ENCODE measurements at regions not wholly inside any gene's neighbourhood (a gene's known extent, or its start where the extent isn't known, plus 50 kb on each side); places are given as distances from the start of the nearest gene placed in this dataset.

GRCh38 chr3:103499967-103500366, 1065.2 kb downstream of the ZPLD1 start:
- Histone ChIP-seq H4K20me1 (ENCODE audit: control insufficient read depth, extremely low read depth, insufficient read depth, low read length) (no peaks in the 10 kb centered on the region), H3K79me2 (ENCODE audit: control insufficient read depth, insufficient read depth, low read length) (no peaks in the 10 kb centered on the region), H3K9ac (ENCODE audit: control insufficient read depth, extremely low read depth, insufficient read depth, low read length) (no peak overlapping the region), H3K4me2 (ENCODE audit: control insufficient read depth, extremely low read depth, insufficient read depth, low read depth, low read length) (no peak overlapping the region), H3K4me3 (ENCODE audit: control insufficient read depth in 2 of 3, extremely low read depth in 1 of 3, insufficient read depth in 2 of 3, low read depth in 1 of 3, low read length in 3 of 3) (no peak overlapping the region), H2AFZ (ENCODE audit: control insufficient read depth, low read length) (no peak overlapping the region), H3K4me1 (ENCODE audit: control insufficient read depth, extremely low read depth, insufficient read depth, low read length) (no peaks in the 10 kb centered on the region), H3K9me3 (ENCODE audit: control insufficient read depth, low read depth, low read length) (no peaks in the 10 kb centered on the region), H3K9me1 (ENCODE audit: control insufficient read depth, extremely low read depth, insufficient read depth, low read length) (no peaks in the 10 kb centered on the region), H3K36me3 (ENCODE audit: control insufficient read depth in 2 of 2, extremely low read depth in 1 of 2, insufficient read depth in 2 of 2, low read length in 2 of 2) (no peaks in the 10 kb centered on the region), H3K27ac (ENCODE audit: control insufficient read depth, insufficient read depth, low read length) (no peak overlapping the region), H3K27me3 (ENCODE audit: control insufficient read depth, extremely low read depth, insufficient read depth, low read length) (no peaks in the 10 kb centered on the region)
- TF ChIP-seq, protein P1, sequence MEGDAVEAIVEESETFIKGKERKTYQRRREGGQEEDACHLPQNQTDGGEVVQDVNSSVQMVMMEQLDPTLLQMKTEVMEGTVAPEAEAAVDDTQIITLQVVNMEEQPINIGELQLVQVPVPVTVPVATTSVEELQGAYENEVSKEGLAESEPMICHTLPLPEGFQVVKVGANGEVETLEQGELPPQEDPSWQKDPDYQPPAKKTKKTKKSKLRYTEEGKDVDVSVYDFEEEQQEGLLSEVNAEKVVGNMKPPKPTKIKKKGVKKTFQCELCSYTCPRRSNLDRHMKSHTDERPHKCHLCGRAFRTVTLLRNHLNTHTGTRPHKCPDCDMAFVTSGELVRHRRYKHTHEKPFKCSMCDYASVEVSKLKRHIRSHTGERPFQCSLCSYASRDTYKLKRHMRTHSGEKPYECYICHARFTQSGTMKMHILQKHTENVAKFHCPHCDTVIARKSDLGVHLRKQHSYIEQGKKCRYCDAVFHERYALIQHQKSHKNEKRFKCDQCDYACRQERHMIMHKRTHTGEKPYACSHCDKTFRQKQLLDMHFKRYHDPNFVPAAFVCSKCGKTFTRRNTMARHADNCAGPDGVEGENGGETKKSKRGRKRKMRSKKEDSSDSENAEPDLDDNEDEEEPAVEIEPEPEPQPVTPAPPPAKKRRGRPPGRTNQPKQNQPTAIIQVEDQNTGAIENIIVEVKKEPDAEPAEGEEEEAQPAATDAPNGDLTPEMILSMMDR (optimal IDR thresholded peaks at IDR 0.05 in 1 of 3, IDR thresholded peaks at IDR 0.05 in 1 of 3, conservative IDR thresholded peaks at IDR 0.05 in 1 of 3; ENCODE audit: extremely low read depth in 1 of 3, insufficient read depth in 2 of 3, low read length in 3 of 3): no peak
- TF ChIP-seq EZH2 (IDR thresholded peaks at IDR 0.05; ENCODE audit: low read length): no peak
- FAIRE-seq (no peak), DNase-seq (ENCODE audit: low read depth, low spot score) (no peak)
- dilution Hi-C loops (cut with MboI; ENCODE audit: extremely low pct_ligation_motif_present, low sequenced_read_pairs): no loop called here

DNA sequence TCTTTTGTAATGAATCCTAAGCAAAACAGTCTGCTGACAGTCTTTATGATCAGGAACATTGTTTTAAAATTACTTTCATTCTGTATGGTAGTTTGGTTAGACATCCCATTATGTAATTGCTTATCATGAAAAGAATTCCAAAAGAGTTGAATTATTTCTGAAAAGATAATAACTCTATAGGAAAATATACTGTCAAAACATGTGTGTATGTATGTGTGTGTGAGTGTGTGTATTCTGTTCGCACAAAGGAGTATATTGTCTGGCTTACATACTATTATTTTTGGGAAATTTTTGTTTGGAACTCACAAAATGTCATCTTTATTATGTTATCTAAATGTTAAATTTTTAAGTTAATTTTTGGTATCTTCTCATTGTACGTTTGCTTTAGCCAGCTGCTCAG, 1075.9 kb downstream of the ZPLD1 start:
- no peaks in the 10 kb centered on the region for H3K79me2 ChIP-seq (ENCODE audit: control insufficient read depth, insufficient read depth, low read length)
- dilution Hi-C loops (cut with MboI; ENCODE audit: extremely low pct_ligation_motif_present, low sequenced_read_pairs): no loop called here
- no peaks in the 10 kb centered on the region for H4K20me1 ChIP-seq (ENCODE audit: control insufficient read depth, extremely low read depth, insufficient read depth, low read length)
- no peak overlapping the region for H3K27ac ChIP-seq (ENCODE audit: control insufficient read depth, insufficient read depth, low read length)
- H3K36me3 ChIP-seq (ENCODE audit: control insufficient read depth in 2 of 2, extremely low read depth in 1 of 2, insufficient read depth in 2 of 2, low read length in 2 of 2): no peaks in the 10 kb centered on the region
- H3K9me3 ChIP-seq (ENCODE audit: control insufficient read depth, low read depth, low read length): no peaks in the 10 kb centered on the region
- no peak overlapping the region for H2AFZ ChIP-seq (ENCODE audit: control insufficient read depth, low read length)
- no peaks in the 10 kb centered on the region for H3K9me1 ChIP-seq (ENCODE audit: control insufficient read depth, extremely low read depth, insufficient read depth, low read length)
- DNase-seq (ENCODE audit: low read depth, low spot score) (no peak), FAIRE-seq (no peak)
- no peak overlapping the region for H3K9ac ChIP-seq (ENCODE audit: control insufficient read depth, extremely low read depth, insufficient read depth, low read length)
- no peaks in the 10 kb centered on the region for H3K4me1 ChIP-seq (ENCODE audit: control insufficient read depth, extremely low read depth, insufficient read depth, low read length)
- H3K27me3 ChIP-seq (ENCODE audit: control insufficient read depth, extremely low read depth, insufficient read depth, low read length): no peaks in the 10 kb centered on the region
- H3K4me3 ChIP-seq (ENCODE audit: control insufficient read depth in 2 of 3, extremely low read depth in 1 of 3, insufficient read depth in 2 of 3, low read depth in 1 of 3, low read length in 3 of 3): no peak overlapping the region
- TF ChIP-seq, protein P1 (optimal IDR thresholded peaks at IDR 0.05 in 1 of 3, IDR thresholded peaks at IDR 0.05 in 1 of 3, conservative IDR thresholded peaks at IDR 0.05 in 1 of 3; ENCODE audit: extremely low read depth in 1 of 3, insufficient read depth in 2 of 3, low read length in 3 of 3): no peak
- TF ChIP-seq EZH2 (IDR thresholded peaks at IDR 0.05; ENCODE audit: low read length): no peak
- no peak overlapping the region for H3K4me2 ChIP-seq (ENCODE audit: control insufficient read depth, extremely low read depth, insufficient read depth, low read depth, low read length)
